Nephron (organoid): ENCODE measurements at regions not wholly inside any gene's neighbourhood (a gene's known extent, or its start where the extent isn't known, plus 50 kb on each side); places are given as distances from the start of the nearest gene placed in this dataset.
A peak's percentile ranks its signal among the peaks of the same experiment; 100 is the strongest.

Source experiments
- H3K27ac Mint-ChIP-seq, 3 experiments: 2 replicates each; pipeline ENCODE4 v1.8.0; 2020; ENCODE audit warnings: mixed read lengths in 3 of 3, mild to moderate bottlenecking in 2 of 3, moderate library complexity in 1 of 3
- H3K27me3 Mint-ChIP-seq: 2 replicates; pipeline ENCODE4 v1.8.0; 2021; ENCODE audit warnings: low read depth, mild to moderate bottlenecking, moderate library complexity, mixed read lengths
- H3K36me3 Mint-ChIP-seq: 2 replicates; pipeline ENCODE4 v1.8.0; 2020; ENCODE audit warnings: low read depth, mixed read lengths
- H3K4me1 Mint-ChIP-seq: 2 replicates; pipeline ENCODE4 v1.8.0; 2020; ENCODE audit warnings: mixed read lengths
- H3K4me3 Mint-ChIP-seq, 3 experiments: 2 replicates each; pipeline ENCODE4 v1.8.0; 2020; ENCODE audit warnings: mild to moderate bottlenecking in 3 of 3, mixed read lengths in 3 of 3, moderate library complexity in 2 of 3
- H3K9me3 Mint-ChIP-seq: 2 replicates; pipeline ENCODE4 v1.8.0; 2020; ENCODE audit warnings: mixed read lengths
- CTCF ChIP-seq, 3 experiments: fragments of 200-600 bp; sonication (generic); IDR thresholded peaks; one replicate each; pipeline ENCODE4 v1.5.0; 2021; ENCODE audit warnings: antibody characterized with exemption in 3 of 3; ENCODE audit not compliant: unreplicated experiment in 3 of 3

DNA sequence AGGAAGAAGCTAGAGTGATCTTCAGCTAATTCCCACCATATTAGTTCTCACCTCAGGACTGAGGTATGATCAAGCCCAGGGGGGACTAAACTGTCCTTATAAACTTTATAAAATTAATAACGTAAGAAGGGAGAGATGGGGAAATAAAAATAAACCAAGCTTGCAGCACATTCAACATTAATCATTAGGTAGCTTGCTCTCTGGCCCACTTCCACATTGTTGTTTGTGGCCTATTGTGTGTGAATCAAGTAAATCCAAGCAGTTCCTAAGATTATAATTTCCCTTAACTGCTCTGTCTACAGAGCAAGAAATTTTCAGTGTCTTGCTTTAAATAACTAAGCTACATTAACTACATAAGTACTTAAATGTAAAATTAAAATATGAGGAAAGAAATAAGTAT, 131.3 kb upstream of the ABCA1 start:
- Mint-ChIP-seq H3K4me3 (no peak overlapping the region), H3K27me3 (peaks cover 12% of the 10 kb centered on the region), H3K9me3 (peaks cover 3% of the 10 kb centered on the region), H3K36me3 (no peaks in the 10 kb centered on the region), H3K27ac (peak overlapping the region in 1 of 3 experiments; percentile 53), H3K4me1 (peaks cover 38% of the 10 kb centered on the region)
- TF ChIP-seq CTCF (IDR thresholded peaks at IDR 0.05; ENCODE audit: unreplicated experiment in 3 of 3) = no peak

DNA sequence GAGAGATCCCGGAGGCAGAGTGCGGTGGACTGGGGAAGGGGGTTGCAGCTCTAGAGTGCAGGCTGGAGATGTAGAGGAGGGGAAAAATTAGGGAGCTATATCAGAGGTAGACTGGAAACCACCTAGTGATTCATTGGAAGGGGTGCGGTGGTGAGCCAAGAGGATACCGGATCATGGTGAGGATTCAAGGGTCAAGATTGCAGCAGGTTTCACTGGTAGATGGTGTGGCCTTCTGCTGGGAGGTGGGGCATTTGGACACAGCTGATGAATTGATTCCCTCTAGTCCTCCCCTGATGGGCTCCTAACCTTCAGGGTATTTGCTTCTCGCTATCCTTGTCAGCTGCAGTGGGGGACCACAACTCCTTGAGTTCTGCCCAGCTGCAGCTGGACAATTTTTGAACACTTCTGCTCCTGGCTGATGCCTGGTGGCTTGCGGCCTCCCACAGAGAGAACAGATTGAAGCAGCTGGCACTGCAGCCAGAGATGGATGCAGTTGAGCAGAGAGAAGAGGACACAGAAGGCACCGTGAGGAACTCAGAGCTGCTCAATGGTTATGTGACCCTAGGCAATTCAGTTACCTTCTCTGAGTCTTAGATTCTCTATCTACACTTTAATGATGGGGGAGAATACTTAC, 134.4 kb upstream of the ABCA1 start:
- Mint-ChIP-seq H3K9me3 (peaks cover 4% of the 10 kb centered on the region), H3K4me1 (peaks cover 46% of the 10 kb centered on the region), H3K4me3 (peak overlapping the region in 1 of 3 experiments; percentile 24), H3K27me3 (peaks cover 16% of the 10 kb centered on the region), H3K36me3 (no peaks in the 10 kb centered on the region), H3K27ac (peak overlapping the region; percentile 31 to 90 (median 42))
- TF ChIP-seq CTCF (IDR thresholded peaks at IDR 0.05; ENCODE audit: unreplicated experiment in 3 of 3) = no peak

GRCh38 chr9:105064248-105065097, 136.5 kb upstream of the ABCA1 start:
- H3K27ac Mint-ChIP-seq = peak overlapping the region; percentile 93 to 95 (median 95)
- no peaks in the 10 kb centered on the region for H3K36me3 Mint-ChIP-seq
- H3K27me3 Mint-ChIP-seq = peaks cover 11% of the 10 kb centered on the region
- no peak for TF ChIP-seq CTCF (IDR thresholded peaks at IDR 0.05; ENCODE audit: unreplicated experiment in 3 of 3)
- H3K4me3 Mint-ChIP-seq = peak overlapping the region in 1 of 3 experiments; percentile 47
- peaks cover 4% of the 10 kb centered on the region for H3K9me3 Mint-ChIP-seq
- peaks cover 48% of the 10 kb centered on the region for H3K4me1 Mint-ChIP-seq

DNA sequence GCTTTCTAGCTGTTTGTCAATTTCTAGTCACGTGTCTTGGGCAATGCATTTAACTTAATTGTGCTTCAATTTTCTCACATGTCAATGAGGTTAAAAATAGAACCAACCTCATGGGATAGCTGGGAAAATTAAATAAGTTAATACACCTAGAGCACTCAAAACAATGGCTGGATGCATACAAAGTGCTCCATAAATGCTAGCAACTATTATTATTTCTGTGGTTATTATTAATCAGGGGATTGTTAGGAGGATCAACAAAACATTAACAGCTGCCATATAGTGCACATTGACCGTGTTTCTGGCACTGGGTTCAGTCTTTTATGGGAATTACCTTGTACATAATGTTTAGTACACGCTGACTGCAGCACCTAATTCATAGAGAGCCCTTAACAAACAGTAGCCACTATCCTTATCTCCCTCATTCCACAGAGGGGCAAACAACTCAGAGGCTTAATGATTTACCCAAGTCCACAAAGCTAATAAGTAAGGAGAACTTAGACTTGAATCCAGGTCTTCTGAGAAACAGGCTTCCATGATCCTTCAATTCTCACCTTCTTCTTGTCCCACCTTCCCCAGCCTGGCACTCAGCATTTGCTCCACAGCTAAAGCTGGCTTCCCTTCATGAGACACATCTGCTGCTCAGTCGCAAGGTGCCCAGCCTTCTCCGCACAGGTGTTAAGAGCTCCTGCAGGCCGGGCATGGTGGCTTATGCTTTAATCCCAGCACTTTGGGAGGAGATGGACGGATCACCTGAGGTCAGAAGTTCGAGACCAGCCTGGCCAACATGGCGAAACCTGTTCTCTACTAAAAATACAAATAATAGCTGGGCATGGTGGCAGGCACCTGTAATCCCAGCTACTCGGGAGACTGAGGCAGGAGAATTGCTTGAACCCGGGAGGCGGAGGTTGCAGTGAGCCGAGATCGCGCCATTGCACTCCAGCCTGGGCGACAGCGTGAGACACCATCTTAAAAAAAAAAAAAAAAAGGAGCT, 137.4 kb upstream of the ABCA1 start:
- peak overlapping the region; percentile 93 to 95 (median 95) for H3K27ac Mint-ChIP-seq

More for the DNA sequence above, 137.4 kb upstream of the ABCA1 start:
- H3K4me3 Mint-ChIP-seq = peak overlapping the region in 1 of 3 experiments; percentile 47
- H3K4me1 Mint-ChIP-seq = peaks cover 50% of the 10 kb centered on the region
- H3K9me3 Mint-ChIP-seq = peaks cover 4% of the 10 kb centered on the region
- H3K27me3 Mint-ChIP-seq = peaks cover 11% of the 10 kb centered on the region
- no peaks in the 10 kb centered on the region for H3K36me3 Mint-ChIP-seq
- TF ChIP-seq CTCF (IDR thresholded peaks at IDR 0.05; ENCODE audit: unreplicated experiment in 3 of 3) = no peak
